ENCODE measurements at regions not wholly inside any gene's neighbourhood (a gene's known extent, or its start where the extent isn't known, plus 50 kb on each side); places are given as distances from the start of the nearest gene placed in this dataset.

DNA sequence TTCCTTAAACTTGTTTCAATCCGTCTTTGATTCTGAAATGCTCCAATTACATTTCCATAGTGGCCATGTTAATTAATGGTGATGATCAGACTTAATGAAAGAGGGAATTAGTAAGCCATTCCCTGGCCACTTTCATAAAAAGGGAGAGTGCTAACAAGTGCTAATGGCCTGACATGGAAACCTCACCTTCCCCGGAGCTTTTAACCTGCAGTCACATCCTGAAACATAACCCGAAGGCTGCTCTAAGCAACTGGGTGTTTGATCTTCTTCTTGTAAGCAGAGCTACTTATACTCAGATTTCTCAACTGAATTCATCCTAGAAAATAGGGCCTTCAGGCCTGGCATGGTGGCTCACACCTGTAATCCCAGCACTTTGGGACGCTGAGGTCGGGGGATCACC is 67.1 kb upstream of the ZMYND8 start:
- Mint-ChIP-seq H3K36me3 (ENCODE audit: unreplicated experiment) (peaks cover 4% of the 10 kb centered on the region), H3K27ac (ENCODE audit: unreplicated experiment) (no peak overlapping the region), H3K4me3 (ENCODE audit: unreplicated experiment) (no peak overlapping the region), H3K9me3 (ENCODE audit: unreplicated experiment) (peaks cover 6% of the 10 kb centered on the region), H3K4me1 (ENCODE audit: low read depth, unreplicated experiment) (peaks cover 4% of the 10 kb centered on the region), H3K27me3 (ENCODE audit: unreplicated experiment) (no peaks in the 10 kb centered on the region)
- DNase-seq: no peak
- TF ChIP-seq, protein P1, sequence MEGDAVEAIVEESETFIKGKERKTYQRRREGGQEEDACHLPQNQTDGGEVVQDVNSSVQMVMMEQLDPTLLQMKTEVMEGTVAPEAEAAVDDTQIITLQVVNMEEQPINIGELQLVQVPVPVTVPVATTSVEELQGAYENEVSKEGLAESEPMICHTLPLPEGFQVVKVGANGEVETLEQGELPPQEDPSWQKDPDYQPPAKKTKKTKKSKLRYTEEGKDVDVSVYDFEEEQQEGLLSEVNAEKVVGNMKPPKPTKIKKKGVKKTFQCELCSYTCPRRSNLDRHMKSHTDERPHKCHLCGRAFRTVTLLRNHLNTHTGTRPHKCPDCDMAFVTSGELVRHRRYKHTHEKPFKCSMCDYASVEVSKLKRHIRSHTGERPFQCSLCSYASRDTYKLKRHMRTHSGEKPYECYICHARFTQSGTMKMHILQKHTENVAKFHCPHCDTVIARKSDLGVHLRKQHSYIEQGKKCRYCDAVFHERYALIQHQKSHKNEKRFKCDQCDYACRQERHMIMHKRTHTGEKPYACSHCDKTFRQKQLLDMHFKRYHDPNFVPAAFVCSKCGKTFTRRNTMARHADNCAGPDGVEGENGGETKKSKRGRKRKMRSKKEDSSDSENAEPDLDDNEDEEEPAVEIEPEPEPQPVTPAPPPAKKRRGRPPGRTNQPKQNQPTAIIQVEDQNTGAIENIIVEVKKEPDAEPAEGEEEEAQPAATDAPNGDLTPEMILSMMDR (IDR thresholded peaks at IDR 0.05; ENCODE audit: partially characterized antibody, unreplicated experiment): no peak

DNA sequence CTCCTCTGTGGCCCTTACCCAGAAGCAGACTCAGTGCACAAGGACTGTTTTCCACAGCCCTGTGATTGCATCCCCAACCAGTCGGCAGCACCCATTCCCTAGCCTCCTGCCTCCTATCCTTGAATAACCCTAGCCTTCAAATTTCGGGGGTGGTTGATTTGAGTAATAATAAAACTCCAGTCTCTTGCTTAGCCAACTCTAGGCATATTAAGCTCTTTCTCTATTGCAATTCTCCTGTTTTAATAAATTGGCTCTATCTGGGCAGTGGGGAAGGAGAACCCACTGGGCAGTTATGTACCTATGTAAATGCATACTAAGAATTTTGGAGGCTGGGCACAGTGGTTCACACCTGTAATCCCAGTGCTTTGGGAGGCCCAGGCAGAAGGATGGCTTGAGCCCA is 70.6 kb upstream of the ZMYND8 start:
- DNase-seq: no peak
- Mint-ChIP-seq H3K4me1 (ENCODE audit: low read depth, unreplicated experiment) (no peaks in the 10 kb centered on the region), H3K9me3 (ENCODE audit: unreplicated experiment) (peaks cover 5% of the 10 kb centered on the region), H3K27ac (ENCODE audit: unreplicated experiment) (no peak overlapping the region), H3K36me3 (ENCODE audit: unreplicated experiment) (peaks cover 4% of the 10 kb centered on the region), H3K27me3 (ENCODE audit: unreplicated experiment) (no peaks in the 10 kb centered on the region), H3K4me3 (ENCODE audit: unreplicated experiment) (no peak overlapping the region)
- TF ChIP-seq, protein P1 (IDR thresholded peaks at IDR 0.05; ENCODE audit: partially characterized antibody, unreplicated experiment): no peak

DNA sequence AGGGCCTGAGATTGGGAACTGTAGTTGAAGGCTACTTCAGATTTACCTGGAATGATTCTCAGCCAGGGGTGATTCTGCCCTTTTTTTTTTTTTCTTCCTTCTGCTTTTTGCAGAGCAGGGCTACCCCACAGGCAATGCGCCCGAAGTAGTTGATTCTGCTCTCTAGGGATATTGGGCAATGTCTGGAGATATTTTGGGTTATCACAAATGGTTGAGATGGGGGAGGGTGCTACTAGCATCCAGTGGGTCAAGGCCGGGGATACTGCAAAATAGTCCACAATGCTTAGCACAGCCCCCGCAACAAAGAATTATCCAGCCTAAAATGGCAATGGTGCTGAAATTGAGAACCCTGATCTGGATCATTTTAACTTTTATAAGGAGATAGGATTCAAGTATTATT is 71.2 kb upstream of the ZMYND8 start:
- TF ChIP-seq, protein P1 (IDR thresholded peaks at IDR 0.05; ENCODE audit: partially characterized antibody, unreplicated experiment): no peak
- no peak overlapping the region for H3K4me3 Mint-ChIP-seq (ENCODE audit: unreplicated experiment)
- H3K4me1 Mint-ChIP-seq (ENCODE audit: low read depth, unreplicated experiment): no peaks in the 10 kb centered on the region
- no peak overlapping the region for H3K27ac Mint-ChIP-seq (ENCODE audit: unreplicated experiment)
- H3K36me3 Mint-ChIP-seq (ENCODE audit: unreplicated experiment): peaks cover 4% of the 10 kb centered on the region
- peaks cover 5% of the 10 kb centered on the region for H3K9me3 Mint-ChIP-seq (ENCODE audit: unreplicated experiment)
- no peak for DNase-seq
- no peaks in the 10 kb centered on the region for H3K27me3 Mint-ChIP-seq (ENCODE audit: unreplicated experiment)

DNA sequence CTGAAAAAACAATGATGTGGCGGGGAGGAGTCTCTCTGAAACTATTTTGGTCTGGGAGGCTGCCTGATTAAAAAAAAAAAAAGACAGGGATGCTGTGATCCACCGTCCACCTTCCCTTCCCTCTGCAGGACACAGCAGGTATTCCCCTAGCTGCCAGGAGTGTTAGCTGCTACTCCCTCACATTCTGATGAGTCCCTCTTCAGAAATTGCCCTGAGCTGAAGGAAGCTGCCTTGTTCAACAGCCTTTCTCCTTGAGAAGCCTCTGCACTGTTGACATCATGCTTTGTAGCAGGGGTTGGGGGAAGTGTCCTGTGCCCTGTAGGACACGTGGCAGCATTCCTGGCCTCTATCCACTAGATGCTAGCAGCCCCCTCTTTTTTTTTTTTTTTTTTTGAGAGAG is 71.7 kb upstream of the ZMYND8 start:
- Mint-ChIP-seq H3K27ac (ENCODE audit: unreplicated experiment) (no peak overlapping the region), H3K27me3 (ENCODE audit: unreplicated experiment) (no peaks in the 10 kb centered on the region), H3K36me3 (ENCODE audit: unreplicated experiment) (peaks cover 4% of the 10 kb centered on the region), H3K4me3 (ENCODE audit: unreplicated experiment) (no peak overlapping the region), H3K4me1 (ENCODE audit: low read depth, unreplicated experiment) (no peaks in the 10 kb centered on the region), H3K9me3 (ENCODE audit: unreplicated experiment) (peaks cover 5% of the 10 kb centered on the region)
- TF ChIP-seq, protein P1 (IDR thresholded peaks at IDR 0.05; ENCODE audit: partially characterized antibody, unreplicated experiment): no peak
- no peak for DNase-seq

DNA sequence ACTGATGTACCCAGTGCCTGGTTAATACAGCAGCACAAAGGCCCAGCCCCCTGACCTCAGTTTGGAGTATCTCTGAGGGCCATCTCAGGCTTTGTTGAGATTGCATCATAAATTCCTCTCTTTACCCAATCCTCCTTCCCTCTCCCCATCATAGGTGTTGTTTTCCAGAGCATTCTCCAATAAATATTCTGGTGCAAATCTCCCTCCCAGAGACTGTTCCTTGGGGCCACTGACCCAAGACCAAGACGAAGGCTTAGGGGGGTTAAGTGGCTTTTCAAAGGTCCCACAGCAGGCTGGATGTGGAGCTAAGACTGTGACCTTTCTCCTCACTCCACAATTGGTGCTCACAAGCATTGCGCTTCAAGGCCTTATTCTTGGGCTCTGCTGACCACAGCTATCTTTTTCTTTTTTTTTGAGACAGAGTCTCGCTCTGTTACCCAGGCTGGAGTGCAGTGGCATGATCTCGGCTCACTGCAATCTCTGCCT is 72.4 kb upstream of the ZMYND8 start:
- Mint-ChIP-seq H3K4me1 (ENCODE audit: low read depth, unreplicated experiment) (no peaks in the 10 kb centered on the region), H3K9me3 (ENCODE audit: unreplicated experiment) (peaks cover 5% of the 10 kb centered on the region)

More for the DNA sequence above, 72.4 kb upstream of the ZMYND8 start:
- Mint-ChIP-seq H3K27ac (ENCODE audit: unreplicated experiment) (no peak overlapping the region), H3K4me3 (ENCODE audit: unreplicated experiment) (no peak overlapping the region), H3K36me3 (ENCODE audit: unreplicated experiment) (peaks cover 4% of the 10 kb centered on the region), H3K27me3 (ENCODE audit: unreplicated experiment) (no peaks in the 10 kb centered on the region)
- no peak for DNase-seq
- TF ChIP-seq, protein P1 (IDR thresholded peaks at IDR 0.05; ENCODE audit: partially characterized antibody, unreplicated experiment): no peak

All from glutamatergic neuron (in vitro differentiated cells).